A673 (cell line): ENCODE measurements at regions not wholly inside any gene's neighbourhood (a gene's known extent, or its start where the extent isn't known, plus 50 kb on each side); places are given as distances from the start of the nearest gene placed in this dataset.

Experiments
- BruUV-seq: library from RNA; stranded (reverse); fragments of 400-500 nt; replicated peaks from 2 replicates; lab custom pipeline; 2021; lab: Mats Ljungman, UMichigan
- CTCF ChIA-PET: fragments of 300-600 bp; sonication (Branson Sonifier 250); formaldehyde crosslinking; loops from one replicate; lab custom pipeline; 2022; ENCODE audit warnings: antibody characterized with exemption; lab: Charles Lee
- POLR2A ChIA-PET: fragments of 300-600 bp; sonication (Branson Sonifier 250); formaldehyde crosslinking; loops from one replicate; lab custom pipeline; 2022; ENCODE audit warnings: antibody characterized with exemption; ENCODE audit not compliant: low non-redundant PET; lab: Charles Lee
- DNase-seq: peaks from one replicate; pipeline ENCODE4 v3.0.0-alpha.2; 2015; ENCODE audit warnings: low spot score
- H3K27ac ChIP-seq: fragments of 200-600 bp; sonication (generic); 2 replicates; pipeline ENCODE4 v1.5.1; 2016; ENCODE audit warnings: mixed run types, low read depth, mild to moderate bottlenecking, mixed read lengths, antibody characterized with exemption, low read length; ENCODE audit not compliant: poor library complexity, severe bottlenecking
- H3K27me3 ChIP-seq: fragments of 200-600 bp; sonication (generic); replicated peaks from 2 replicates; pipeline ENCODE4 v1.6.1; 2017; ENCODE audit warnings: mixed run types, low read depth, mild to moderate bottlenecking, mixed read lengths, antibody characterized with exemption, low read length; ENCODE audit not compliant: insufficient read depth, poor library complexity
- H3K36me3 ChIP-seq: fragments of 200-600 bp; sonication (generic); 2 replicates; pipeline ENCODE4 v1.6.1; 2016; ENCODE audit warnings: mixed run types, mild to moderate bottlenecking, mixed read lengths, antibody characterized with exemption, low read length; ENCODE audit not compliant: insufficient read depth, poor library complexity, severe bottlenecking
- H3K4me1 ChIP-seq: fragments of 200-600 bp; sonication (generic); 2 replicates; pipeline ENCODE4 v1.6.1; 2017; ENCODE audit warnings: mixed run types, mild to moderate bottlenecking, mixed read lengths, antibody characterized with exemption, low read length; ENCODE audit not compliant: insufficient read depth, poor library complexity, severe bottlenecking
- H3K4me3 ChIP-seq: fragments of 200-600 bp; sonication (generic); 2 replicates; pipeline ENCODE4 v1.5.1; 2016; ENCODE audit warnings: low read depth, mixed run types, mild to moderate bottlenecking, mixed read lengths, low read length; ENCODE audit not compliant: poor library complexity, severe bottlenecking
- H3K9me3 ChIP-seq: fragments of 200-600 bp; sonication (generic); 2 replicates; pipeline ENCODE4 v1.6.1; 2016; ENCODE audit warnings: mixed run types, low read depth, mild to moderate bottlenecking, mixed read lengths, antibody characterized with exemption, low read length; ENCODE audit not compliant: poor library complexity, severe bottlenecking
- EZH2 ChIP-seq: fragments of 200-600 bp; sonication (generic); IDR thresholded peaks from 2 replicates; pipeline ENCODE4 v1.6.1; 2017; ENCODE audit warnings: borderline replicate concordance, low read depth, mild to moderate bottlenecking, mixed read lengths, antibody characterized with exemption, low read length; ENCODE audit not compliant: poor library complexity, severe bottlenecking
- intact Hi-C: fragments of 100-400 bp; cut with micrococcal nuclease; formaldehyde crosslinking; loops from one replicate; pipeline ENCODE4 v1.10.0; 2022; ENCODE audit not compliant: unreplicated experiment
- TF ChIP-seq, protein P1 (sequence below): fragments of 300-800, 200-600 bp; sonication (generic); conservative IDR thresholded peaks from 2 replicates; pipeline ENCODE4 v1.5.1; 2017; ENCODE audit warnings: low read depth, mild to moderate bottlenecking, antibody characterized with exemption, low read length, moderate library complexity, mixed read lengths

DNA sequence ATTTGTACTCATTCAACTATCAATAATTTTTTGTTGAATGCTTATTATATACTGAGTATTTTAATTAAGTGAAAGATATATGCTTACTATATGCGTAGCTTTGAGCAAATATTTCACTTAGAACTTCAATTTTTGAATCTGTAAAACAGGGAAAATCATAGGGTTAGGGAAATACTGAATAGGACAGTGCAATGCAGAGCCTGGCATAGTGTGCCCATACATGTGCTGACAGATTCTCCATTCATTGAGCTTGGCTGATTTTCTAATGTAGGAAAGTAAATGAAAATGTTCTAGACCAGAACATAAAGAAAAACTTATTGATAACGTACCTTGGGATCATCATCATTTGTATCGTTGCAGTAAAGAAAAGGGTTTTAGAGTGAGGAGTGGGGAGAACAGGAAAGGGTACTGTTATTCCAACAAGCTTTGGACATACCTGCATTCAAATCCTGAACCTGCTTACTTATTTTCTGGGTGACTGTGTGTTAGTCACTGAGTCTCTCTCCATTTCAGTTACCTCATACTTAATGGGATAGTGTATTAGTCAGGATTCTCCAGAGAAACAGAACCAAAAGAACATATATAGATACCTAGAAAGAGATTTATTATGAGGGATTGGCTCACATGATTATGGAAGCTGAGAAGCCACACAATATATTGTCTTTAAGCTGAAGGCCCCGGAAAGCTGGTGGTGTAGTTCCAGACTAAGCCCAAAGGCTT lies 436.4 kb downstream of the ADAMTS20 start:
- Histone ChIP-seq H3K9me3 (no peaks in the 10 kb centered on the region), H3K27ac (no peak overlapping the region), H3K4me3 (no peak overlapping the region), H3K4me1 (no peaks in the 10 kb centered on the region), H3K27me3 (no peaks in the 10 kb centered on the region), H3K36me3 (no peaks in the 10 kb centered on the region)
- TF ChIP-seq EZH2: no peak
- TF ChIP-seq, protein P1, sequence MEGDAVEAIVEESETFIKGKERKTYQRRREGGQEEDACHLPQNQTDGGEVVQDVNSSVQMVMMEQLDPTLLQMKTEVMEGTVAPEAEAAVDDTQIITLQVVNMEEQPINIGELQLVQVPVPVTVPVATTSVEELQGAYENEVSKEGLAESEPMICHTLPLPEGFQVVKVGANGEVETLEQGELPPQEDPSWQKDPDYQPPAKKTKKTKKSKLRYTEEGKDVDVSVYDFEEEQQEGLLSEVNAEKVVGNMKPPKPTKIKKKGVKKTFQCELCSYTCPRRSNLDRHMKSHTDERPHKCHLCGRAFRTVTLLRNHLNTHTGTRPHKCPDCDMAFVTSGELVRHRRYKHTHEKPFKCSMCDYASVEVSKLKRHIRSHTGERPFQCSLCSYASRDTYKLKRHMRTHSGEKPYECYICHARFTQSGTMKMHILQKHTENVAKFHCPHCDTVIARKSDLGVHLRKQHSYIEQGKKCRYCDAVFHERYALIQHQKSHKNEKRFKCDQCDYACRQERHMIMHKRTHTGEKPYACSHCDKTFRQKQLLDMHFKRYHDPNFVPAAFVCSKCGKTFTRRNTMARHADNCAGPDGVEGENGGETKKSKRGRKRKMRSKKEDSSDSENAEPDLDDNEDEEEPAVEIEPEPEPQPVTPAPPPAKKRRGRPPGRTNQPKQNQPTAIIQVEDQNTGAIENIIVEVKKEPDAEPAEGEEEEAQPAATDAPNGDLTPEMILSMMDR: no peak
- CTCF ChIA-PET: no interaction called here
- DNase-seq: no peak
- intact Hi-C loops: no loop called here
- BruUV-seq: no TSS peak
- POLR2A ChIA-PET: no interaction called here

DNA sequence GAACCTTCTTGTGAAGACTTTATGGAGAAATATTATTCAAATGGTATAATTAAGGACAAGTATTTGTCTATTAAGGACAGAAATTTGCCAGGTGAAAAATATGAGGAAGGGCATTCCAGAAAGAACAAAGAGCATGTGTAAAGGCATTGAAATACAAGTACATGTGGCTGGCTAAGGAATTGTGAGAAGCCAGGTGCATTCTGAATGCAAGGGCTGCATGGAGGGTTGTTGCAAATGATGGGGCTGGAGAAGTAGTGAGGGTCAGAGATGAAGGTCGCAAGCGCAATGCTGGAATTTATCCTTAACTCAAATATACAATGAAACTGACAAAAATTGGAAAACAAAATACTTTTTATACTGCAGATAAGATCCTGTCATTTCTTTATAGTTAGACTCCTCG lies 437.7 kb downstream of the ADAMTS20 start:
- Histone ChIP-seq H3K4me3 (no peak overlapping the region), H3K36me3 (no peaks in the 10 kb centered on the region), H3K27me3 (no peaks in the 10 kb centered on the region), H3K4me1 (no peaks in the 10 kb centered on the region), H3K27ac (no peak overlapping the region), H3K9me3 (no peaks in the 10 kb centered on the region)
- no peak for TF ChIP-seq EZH2
- TF ChIP-seq, protein P1: no peak
- intact Hi-C loops: no loop called here
- CTCF ChIA-PET: no interaction called here
- no peak for DNase-seq
- no TSS peak for BruUV-seq
- POLR2A ChIA-PET: no interaction called here

DNA sequence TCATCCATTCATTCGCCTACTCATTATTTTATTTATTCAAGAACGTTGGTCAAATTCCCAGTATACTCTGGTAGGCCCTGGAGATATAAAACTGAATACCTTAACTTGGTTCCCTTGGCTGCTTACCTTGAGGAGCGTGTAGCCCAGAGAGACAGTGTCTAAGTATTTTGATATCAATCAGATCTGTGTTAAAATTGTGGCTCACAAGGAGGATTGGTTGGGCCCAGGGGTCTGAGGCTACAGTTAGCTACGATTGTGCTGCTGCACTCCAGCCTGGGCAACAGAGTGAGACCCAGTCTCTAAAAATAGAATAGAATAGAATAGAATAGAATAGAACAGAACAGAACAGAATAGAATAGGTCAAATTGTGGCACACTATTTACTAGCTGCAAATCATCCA lies 438.4 kb downstream of the ADAMTS20 start:
- POLR2A ChIA-PET: no interaction called here
- no peaks in the 10 kb centered on the region for H3K9me3 ChIP-seq
- intact Hi-C loops: no loop called here
- TF ChIP-seq EZH2: no peak
- TF ChIP-seq, protein P1: no peak
- no peaks in the 10 kb centered on the region for H3K27me3 ChIP-seq
- H3K4me3 ChIP-seq: no peak overlapping the region
- CTCF ChIA-PET: no interaction called here
- H3K4me1 ChIP-seq: no peaks in the 10 kb centered on the region
- no peaks in the 10 kb centered on the region for H3K36me3 ChIP-seq
- no TSS peak for BruUV-seq
- DNase-seq: no peak
- no peak overlapping the region for H3K27ac ChIP-seq
